SK-N-MC (cell line): ENCODE measurements at regions not wholly inside any gene's neighbourhood (a gene's known extent, or its start where the extent isn't known, plus 50 kb on each side); places are given as distances from the start of the nearest gene placed in this dataset.

ENCODE experiments used
- DNase-seq: peaks from one replicate; pipeline ENCODE4 v3.0.0-alpha.2; 2011; ENCODE audit warnings: low read depth, low spot score
- H3K27ac ChIP-seq: fragments of 200-600 bp; sonication (generic); 2 replicates; pipeline ENCODE4 v1.5.1; 2016; ENCODE audit warnings: mixed run types
- H3K36me3 ChIP-seq: fragments of 200-600 bp; sonication (generic); 2 replicates; pipeline ENCODE4 v1.6.1; 2017; ENCODE audit warnings: antibody characterized with exemption, low read length, mixed read lengths; ENCODE audit not compliant: insufficient read depth
- H3K4me3 ChIP-seq: fragments of 200-600 bp; sonication (generic); 2 replicates; pipeline ENCODE4 v1.5.1; 2016
- H3K9ac ChIP-seq: fragments of 200-600 bp; sonication (generic); 2 replicates; pipeline ENCODE4 v1.8.0; 2017; ENCODE audit warnings: mixed run types, mixed read lengths; ENCODE audit not compliant: insufficient read length
- H3K9me3 ChIP-seq: fragments of 200-600 bp; sonication (generic); 2 replicates; pipeline ENCODE4 v1.6.1; 2017; ENCODE audit warnings: low read depth, mild to moderate bottlenecking, antibody characterized with exemption, low read length, moderate library complexity, mixed read lengths
- EZH2 ChIP-seq: fragments of 200-600 bp; sonication (generic); IDR thresholded peaks from one replicate; pipeline ENCODE4 v1.6.1; 2017; ENCODE audit warnings: antibody characterized with exemption
- FOXP2 ChIP-seq: optimal IDR thresholded peaks from 2 replicates; pipeline ENCODE3; 2011; ENCODE audit warnings: mild to moderate bottlenecking, moderate library complexity; ENCODE audit not compliant: insufficient read depth; ENCODE audit errors: extremely low read length, control extremely low read depth
- POLR2AphosphoS5 ChIP-seq: IDR thresholded peaks from 2 replicates; pipeline ENCODE4 v1.6.1; 2012; ENCODE audit warnings: mild to moderate bottlenecking, low read depth, low read length, borderline replicate concordance

- DNase-seq = no peak
- no peak for TF ChIP-seq POLR2AphosphoS5
- TF ChIP-seq EZH2 = no peak
- no peak for TF ChIP-seq FOXP2
- Histone ChIP-seq H3K27ac (no peak overlapping the region), H3K36me3 (no peaks in the 10 kb centered on the region), H3K9ac (no peak overlapping the region), H3K4me3 (no peak overlapping the region), H3K9me3 (no peaks in the 10 kb centered on the region)
These were observed 418.0 kb upstream of the PKN2 start for GRCh38 chr1:88266051-88266450.

DNA sequence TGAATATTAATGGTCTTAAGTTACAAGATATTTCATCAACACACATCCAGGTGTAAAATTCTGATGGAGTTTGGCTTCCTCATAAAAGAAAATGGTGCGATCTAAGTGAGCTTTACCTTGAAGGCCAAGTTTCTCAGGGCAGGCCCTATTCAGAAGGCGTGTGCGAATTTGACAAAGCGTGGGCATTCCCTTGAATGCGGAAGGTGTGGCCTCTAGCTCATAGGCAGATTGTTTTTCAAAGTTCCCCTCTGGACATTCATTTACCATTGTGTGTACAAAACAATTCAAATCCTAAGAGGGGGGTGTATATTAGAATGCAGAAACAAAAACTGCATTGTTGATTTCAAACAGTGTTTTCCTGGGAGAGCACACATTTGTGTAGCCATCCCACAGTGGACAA, 411.9 kb upstream of the PKN2 start:
- no peak overlapping the region for H3K4me3 ChIP-seq
- H3K27ac ChIP-seq = no peak overlapping the region
- no peak overlapping the region for H3K9ac ChIP-seq
- no peak for TF ChIP-seq EZH2
- no peak for TF ChIP-seq POLR2AphosphoS5
- TF ChIP-seq FOXP2 = no peak
- H3K9me3 ChIP-seq = no peaks in the 10 kb centered on the region
- DNase-seq = no peak
- H3K36me3 ChIP-seq = no peaks in the 10 kb centered on the region

DNA sequence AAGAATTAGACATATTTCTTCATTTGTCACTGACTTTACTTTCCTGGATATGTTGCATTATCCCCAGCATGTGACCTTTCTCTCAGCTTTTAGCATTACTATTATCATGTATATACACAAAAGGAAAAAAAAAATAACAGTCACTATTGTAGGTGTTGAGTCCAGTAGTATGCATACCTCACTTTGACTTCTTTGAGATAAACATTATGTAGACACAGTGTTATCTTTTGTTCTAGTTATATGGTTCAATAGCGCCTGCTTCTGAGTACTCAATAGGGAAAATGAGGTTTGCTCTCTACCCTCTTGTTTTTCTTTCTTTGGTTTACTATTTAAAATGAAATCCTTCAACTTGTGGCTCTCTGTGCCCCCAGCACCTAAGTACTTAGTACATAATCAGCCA, 409.6 kb upstream of the PKN2 start:
- Histone ChIP-seq H3K9ac (no peak overlapping the region), H3K4me3 (no peak overlapping the region), H3K27ac (no peak overlapping the region), H3K36me3 (no peaks in the 10 kb centered on the region), H3K9me3 (no peaks in the 10 kb centered on the region)
- no peak for DNase-seq
- TF ChIP-seq POLR2AphosphoS5 = no peak
- TF ChIP-seq EZH2 = no peak
- no peak for TF ChIP-seq FOXP2

DNA sequence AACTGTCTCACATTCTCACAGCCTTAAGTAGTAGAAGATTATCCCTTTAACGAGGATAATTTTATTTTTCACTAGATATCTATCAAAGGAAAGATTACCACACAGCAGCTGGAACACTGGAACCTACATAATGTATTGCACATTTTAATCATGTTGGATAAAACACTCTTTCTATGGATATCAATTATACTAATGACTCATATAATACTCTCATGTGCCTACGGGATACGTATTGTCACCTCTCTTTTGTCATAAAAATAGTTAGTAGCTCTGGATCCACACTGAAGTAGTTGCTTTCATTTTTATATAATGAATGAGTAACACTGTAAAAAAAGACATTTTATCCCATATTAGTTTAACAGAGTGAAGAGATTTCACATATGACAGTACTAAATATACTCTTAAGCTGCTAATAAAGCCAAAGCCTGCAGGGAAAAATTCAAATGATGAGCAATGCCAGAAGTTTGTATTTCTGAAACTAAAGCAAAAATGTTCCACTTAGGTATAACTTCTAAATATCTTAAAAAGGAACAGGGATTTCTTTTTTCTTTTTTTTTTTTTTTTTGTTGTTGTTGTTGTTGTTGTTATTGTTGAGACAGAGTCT, 408.7 kb upstream of the PKN2 start:
- no peak overlapping the region for H3K9ac ChIP-seq
- no peak overlapping the region for H3K4me3 ChIP-seq
- DNase-seq = no peak
- no peaks in the 10 kb centered on the region for H3K36me3 ChIP-seq
- no peak overlapping the region for H3K27ac ChIP-seq
- TF ChIP-seq POLR2AphosphoS5 (no peak), FOXP2 (no peak)
- H3K9me3 ChIP-seq = no peaks in the 10 kb centered on the region

DNA sequence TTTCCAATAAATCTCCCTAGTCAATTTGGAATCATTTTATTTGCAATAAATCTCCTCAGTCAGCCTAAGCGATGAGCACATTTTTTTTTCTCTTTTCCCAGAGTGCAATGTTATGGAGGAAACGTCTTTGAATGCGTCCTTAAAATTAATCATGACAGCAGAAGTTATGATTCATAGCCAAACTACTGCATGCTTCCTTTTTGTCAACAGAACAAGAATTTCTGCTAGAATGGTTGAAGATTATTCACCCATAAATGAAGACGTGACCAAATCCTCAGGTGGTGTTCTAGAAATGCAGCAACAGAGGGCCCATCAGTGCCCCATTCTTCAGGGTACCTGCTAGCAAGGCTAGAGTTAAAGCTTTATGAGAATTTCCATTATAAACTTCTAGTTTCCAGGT, 407.9 kb upstream of the PKN2 start:
- no peak for DNase-seq
- Histone ChIP-seq H3K9me3 (no peaks in the 10 kb centered on the region), H3K4me3 (no peak overlapping the region), H3K36me3 (no peaks in the 10 kb centered on the region), H3K9ac (no peak overlapping the region), H3K27ac (no peak overlapping the region)
- TF ChIP-seq POLR2AphosphoS5 (no peak), EZH2 (no peak), FOXP2 (no peak)

DNA sequence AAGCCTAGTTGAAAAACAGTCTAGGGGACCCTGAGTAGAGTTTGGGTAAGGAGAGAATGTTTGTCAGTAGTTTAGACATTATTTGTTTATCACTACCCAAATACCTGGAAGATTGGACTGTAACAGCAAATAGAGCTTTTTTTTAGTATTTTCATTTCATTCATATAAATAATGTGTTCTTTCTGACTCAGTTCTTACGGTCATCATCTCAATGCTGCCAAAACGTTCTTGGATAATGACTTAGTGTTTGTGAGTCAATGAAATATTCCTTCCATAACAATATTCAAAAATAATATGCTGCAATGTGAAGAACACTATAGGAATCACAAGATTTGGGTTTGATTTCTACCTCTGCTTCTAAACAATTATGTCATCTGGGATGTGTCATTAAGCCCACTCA, 400.0 kb upstream of the PKN2 start:
- H3K9ac ChIP-seq = no peak overlapping the region
- H3K27ac ChIP-seq = no peak overlapping the region
- no peak overlapping the region for H3K4me3 ChIP-seq
- TF ChIP-seq POLR2AphosphoS5 (no peak), EZH2 (no peak), FOXP2 (no peak)
- no peaks in the 10 kb centered on the region for H3K36me3 ChIP-seq
- H3K9me3 ChIP-seq = no peaks in the 10 kb centered on the region
- DNase-seq = no peak

- H3K9ac ChIP-seq = no peak overlapping the region
- DNase-seq = no peak
- no peak overlapping the region for H3K4me3 ChIP-seq
- H3K36me3 ChIP-seq = no peaks in the 10 kb centered on the region
- no peaks in the 10 kb centered on the region for H3K9me3 ChIP-seq
- H3K27ac ChIP-seq = no peak overlapping the region
- TF ChIP-seq EZH2 = no peak
- TF ChIP-seq FOXP2 = no peak
- no peak for TF ChIP-seq POLR2AphosphoS5
These were observed 399.3 kb upstream of the PKN2 start for GRCh38 chr1:88284666-88285366.

DNA sequence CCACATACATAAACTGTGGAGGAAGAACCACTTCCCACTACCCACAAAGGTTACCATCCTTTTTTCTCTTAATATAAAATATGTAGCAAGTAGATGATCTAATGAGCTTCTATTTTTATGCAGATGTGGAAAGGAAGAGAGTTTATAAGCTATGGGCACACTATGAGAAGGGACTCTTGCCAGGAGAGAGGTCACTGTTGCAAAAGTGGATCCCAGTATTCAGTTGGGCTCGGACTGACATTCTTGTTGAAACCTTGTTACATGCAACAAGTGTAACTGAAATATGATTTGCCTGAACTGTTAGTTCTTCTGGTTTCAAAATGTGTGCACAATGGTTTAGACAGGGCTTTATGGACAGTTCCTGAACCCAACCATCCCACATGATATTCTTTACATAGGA, 397.4 kb upstream of the PKN2 start:
- no peak for TF ChIP-seq POLR2AphosphoS5
- TF ChIP-seq EZH2 = no peak
- TF ChIP-seq FOXP2 = no peak
- no peak overlapping the region for H3K9ac ChIP-seq
- H3K36me3 ChIP-seq = no peaks in the 10 kb centered on the region

More for the DNA sequence above, 397.4 kb upstream of the PKN2 start:
- Histone ChIP-seq H3K27ac (no peak overlapping the region), H3K4me3 (no peak overlapping the region), H3K9me3 (no peaks in the 10 kb centered on the region)
- DNase-seq = no peak
